NOMO-1 (cell line): ENCODE measurements at regions not wholly inside any gene's neighbourhood (a gene's known extent, or its start where the extent isn't known, plus 50 kb on each side); places are given as distances from the start of the nearest gene placed in this dataset.

Experiments used
- DNase-seq, 2 experiments: peaks; one replicate each; lab custom pipeline; 2025; ENCODE audit not compliant: unreplicated experiment in 2 of 2; lab: John Stamatoyannopoulos, UW

GRCh38 chr4:180491210-180491609 lies 1752.0 kb upstream of the TENM3 start:
- no peak for DNase-seq

GRCh38 chr4:180493299-180493698 lies 1749.9 kb upstream of the TENM3 start:
- no peak for DNase-seq

- no peak for DNase-seq
Measured at GRCh38 chr4:180500154-180500553, 1743.0 kb upstream of the TENM3 start.

GRCh38 chr4:180512801-180513475 lies 1730.3 kb upstream of the TENM3 start:
- DNase-seq: no peak

- no peak for DNase-seq
Measured at GRCh38 chr4:180518906-180519305, 1724.3 kb upstream of the TENM3 start.

- DNase-seq: no peak
Measured at GRCh38 chr4:180521181-180521580, 1722.0 kb upstream of the TENM3 start.

GRCh38 chr4:180525523-180526077 lies 1717.6 kb upstream of the TENM3 start:
- no peak for DNase-seq

GRCh38 chr4:180528003-180528402 lies 1715.2 kb upstream of the TENM3 start:
- no peak for DNase-seq

GRCh38 chr4:180530787-180531186 lies 1712.4 kb upstream of the TENM3 start:
- DNase-seq: no peak

- DNase-seq: no peak
Measured at GRCh38 chr4:180532691-180533090, 1710.5 kb upstream of the TENM3 start.

- no peak for DNase-seq
Measured at GRCh38 chr4:180538384-180539057, 1704.7 kb upstream of the TENM3 start.

- no peak for DNase-seq
Measured at GRCh38 chr4:180539284-180539683, 1703.9 kb upstream of the TENM3 start.

- no peak for DNase-seq
Measured at GRCh38 chr4:180541678-180542077, 1701.5 kb upstream of the TENM3 start.

GRCh38 chr4:180542445-180543100 lies 1700.6 kb upstream of the TENM3 start:
- no peak for DNase-seq

- DNase-seq: no peak
Measured at GRCh38 chr4:180550106-180550505, 1693.1 kb upstream of the TENM3 start.

- no peak for DNase-seq
Measured at GRCh38 chr4:180557348-180557747, 1685.9 kb upstream of the TENM3 start.

- DNase-seq: no peak
Measured at GRCh38 chr4:180557950-180558349, 1685.3 kb upstream of the TENM3 start.

- no peak for DNase-seq
Measured at GRCh38 chr4:180558427-180558826, 1684.8 kb upstream of the TENM3 start.

- peak in 1 of 2 experiments; percentile 45 for DNase-seq
Measured at GRCh38 chr4:180560896-180561295, 1682.3 kb upstream of the TENM3 start.

GRCh38 chr4:180564026-180564425 lies 1679.2 kb upstream of the TENM3 start:
- no peak for DNase-seq

- no peak for DNase-seq
Measured at GRCh38 chr4:180564448-180564847, 1678.8 kb upstream of the TENM3 start.
